Cardiac fibroblast (primary cell): ENCODE measurements at regions not wholly inside any gene's neighbourhood (a gene's known extent, or its start where the extent isn't known, plus 50 kb on each side); places are given as distances from the start of the nearest gene placed in this dataset.

Experiments used
- DNase-seq, 2 donors: peaks; one replicate each; pipeline versions ENCODE4 v3.0.0 to v3.0.0-alpha.2; 2010; ENCODE audit warnings: low read depth in 2 of 2
- H3K4me3 ChIP-seq, 2 donors: replicated peaks in 1 of 2; 1 replicate in 1 of 2; 2 replicates in 1 of 2; pipeline ENCODE4 v1.5.1; 2011; ENCODE audit warnings: low read depth in 2 of 2, low read length in 2 of 2, mild to moderate bottlenecking in 2 of 2, moderate library complexity in 1 of 2
- TF ChIP-seq, protein P1 (sequence below): IDR thresholded peaks from one replicate; pipeline ENCODE4 v1.5.1; 2011; ENCODE audit warnings: low read depth, mild to moderate bottlenecking, low read length, inconsistent platforms

- H3K4me3 ChIP-seq, result no peak overlapping the region
- TF ChIP-seq, protein P1, sequence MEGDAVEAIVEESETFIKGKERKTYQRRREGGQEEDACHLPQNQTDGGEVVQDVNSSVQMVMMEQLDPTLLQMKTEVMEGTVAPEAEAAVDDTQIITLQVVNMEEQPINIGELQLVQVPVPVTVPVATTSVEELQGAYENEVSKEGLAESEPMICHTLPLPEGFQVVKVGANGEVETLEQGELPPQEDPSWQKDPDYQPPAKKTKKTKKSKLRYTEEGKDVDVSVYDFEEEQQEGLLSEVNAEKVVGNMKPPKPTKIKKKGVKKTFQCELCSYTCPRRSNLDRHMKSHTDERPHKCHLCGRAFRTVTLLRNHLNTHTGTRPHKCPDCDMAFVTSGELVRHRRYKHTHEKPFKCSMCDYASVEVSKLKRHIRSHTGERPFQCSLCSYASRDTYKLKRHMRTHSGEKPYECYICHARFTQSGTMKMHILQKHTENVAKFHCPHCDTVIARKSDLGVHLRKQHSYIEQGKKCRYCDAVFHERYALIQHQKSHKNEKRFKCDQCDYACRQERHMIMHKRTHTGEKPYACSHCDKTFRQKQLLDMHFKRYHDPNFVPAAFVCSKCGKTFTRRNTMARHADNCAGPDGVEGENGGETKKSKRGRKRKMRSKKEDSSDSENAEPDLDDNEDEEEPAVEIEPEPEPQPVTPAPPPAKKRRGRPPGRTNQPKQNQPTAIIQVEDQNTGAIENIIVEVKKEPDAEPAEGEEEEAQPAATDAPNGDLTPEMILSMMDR, result no peak
- DNase-seq, result no peak
Observed at GRCh38 chr7:351681-352480, 61.9 kb downstream of the FOXL3 start.

GRCh38 chr7:353746-354325 is 63.9 kb downstream of the FOXL3 start:
- TF ChIP-seq, protein P1, result no peak
- no peak for DNase-seq

GRCh38 chr7:354597-355470 is 64.9 kb downstream of the FOXL3 start:
- DNase-seq, result no peak
- TF ChIP-seq, protein P1, result no peak
- no peak overlapping the region for H3K4me3 ChIP-seq

More at GRCh38 chr7:353746-354325, 63.9 kb downstream of the FOXL3 start:
- H3K4me3 ChIP-seq, result no peak overlapping the region

- TF ChIP-seq, protein P1, result no peak
- no peak overlapping the region for H3K4me3 ChIP-seq
- no peak for DNase-seq
Observed at GRCh38 chr7:355568-355967, 65.6 kb downstream of the FOXL3 start.

- no peak overlapping the region for H3K4me3 ChIP-seq
- DNase-seq, result no peak
- TF ChIP-seq, protein P1, result no peak
Observed at GRCh38 chr7:356087-356486, 66.1 kb downstream of the FOXL3 start.

DNA sequence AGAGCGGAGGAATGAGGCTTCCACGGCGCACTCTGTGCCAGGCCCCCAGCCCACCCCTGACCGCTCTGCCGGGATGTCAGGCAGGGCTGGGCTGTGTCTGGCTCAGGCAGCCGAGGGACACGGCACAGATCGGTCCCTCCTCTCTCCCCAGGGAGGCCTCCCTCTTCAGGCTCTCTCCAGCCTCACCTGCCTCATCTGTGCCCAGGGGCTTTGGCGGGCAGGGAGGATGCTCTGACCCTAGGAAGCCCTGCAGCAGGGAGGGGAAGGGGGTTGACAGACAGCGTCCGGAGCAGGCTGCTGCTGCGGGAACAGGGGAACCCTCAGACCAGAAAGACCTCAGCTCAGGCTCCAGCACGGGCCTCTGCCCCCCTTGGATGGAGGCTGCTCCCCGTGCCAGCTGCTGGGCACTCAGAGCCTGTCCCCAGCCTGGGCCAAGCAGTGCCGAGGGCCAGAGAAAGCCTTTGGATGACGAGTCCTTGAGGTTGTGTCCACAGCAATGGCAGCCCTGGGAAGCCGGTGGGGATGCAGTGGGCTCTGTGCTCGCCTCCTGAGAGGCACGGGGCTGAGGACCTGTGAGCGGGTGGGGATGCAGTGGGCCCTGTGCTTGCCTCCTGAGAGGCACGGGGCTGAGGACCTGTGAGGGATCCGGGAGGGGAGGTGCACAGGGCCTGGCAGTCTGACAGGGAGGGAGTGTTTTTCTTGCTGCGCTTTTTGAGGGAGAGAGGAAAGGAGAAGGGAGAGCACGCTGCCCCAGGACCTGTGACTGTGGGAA is 66.9 kb downstream of the FOXL3 start:
- TF ChIP-seq, protein P1, result no peak
- H3K4me3 ChIP-seq, result no peak overlapping the region

More for the DNA sequence above, 66.9 kb downstream of the FOXL3 start:
- no peak for DNase-seq
